SJSA1 (cell line): ENCODE measurements at regions not wholly inside any gene's neighbourhood (a gene's known extent, or its start where the extent isn't known, plus 50 kb on each side); places are given as distances from the start of the nearest gene placed in this dataset.

Source experiments
- DNase-seq, 2 experiments: peaks; one replicate each; pipeline ENCODE4 v3.0.0-alpha.2; 2015 to 2020; ENCODE audit warnings: low spot score in 2 of 2, low read depth in 1 of 2
- H3K27ac ChIP-seq: fragments of 250-450 bp; sonication (Bioruptor Pico); 2 replicates; pipeline ENCODE4 v1.5.1; 2020; ENCODE audit warnings: mild to moderate bottlenecking, moderate library complexity
- H3K27me3 ChIP-seq: fragments of 250-450 bp; sonication (Bioruptor Pico); replicated peaks from 2 replicates; pipeline ENCODE4 v1.5.1; 2020; ENCODE audit warnings: mild to moderate bottlenecking, moderate library complexity
- H3K36me3 ChIP-seq: fragments of 250-450 bp; sonication (Bioruptor Pico); 2 replicates; pipeline ENCODE4 v1.5.1; 2020; ENCODE audit warnings: mild to moderate bottlenecking
- H3K4me1 ChIP-seq: fragments of 250-450 bp; sonication (Bioruptor Pico); replicated peaks from 2 replicates; pipeline ENCODE4 v1.6.1; 2021; ENCODE audit warnings: mild to moderate bottlenecking
- H3K4me3 ChIP-seq: fragments of 250-450 bp; sonication (Bioruptor Pico); 2 replicates; pipeline ENCODE4 v1.5.1; 2020; ENCODE audit warnings: mild to moderate bottlenecking
- H3K9me3 ChIP-seq: fragments of 250-450 bp; sonication (Bioruptor Pico); replicated peaks from 2 replicates; pipeline ENCODE4 v1.5.1; 2020; ENCODE audit warnings: mild to moderate bottlenecking

GRCh38 chr10:129029051-129029450, 438.0 kb upstream of the MGMT start:
- Histone ChIP-seq H3K4me1 (no peaks in the 10 kb centered on the region), H3K27ac (no peak overlapping the region), H3K9me3 (peaks cover 13% of the 10 kb centered on the region), H3K36me3 (no peaks in the 10 kb centered on the region), H3K27me3 (no peaks in the 10 kb centered on the region), H3K4me3 (no peak overlapping the region)
- DNase-seq, result no peak

GRCh38 chr10:129029851-129030602, 437.0 kb upstream of the MGMT start:
- H3K27ac ChIP-seq, result no peak overlapping the region
- no peak overlapping the region for H3K4me3 ChIP-seq
- no peaks in the 10 kb centered on the region for H3K27me3 ChIP-seq
- DNase-seq, result no peak
- H3K4me1 ChIP-seq, result no peaks in the 10 kb centered on the region
- H3K9me3 ChIP-seq, result peaks cover 13% of the 10 kb centered on the region
- H3K36me3 ChIP-seq, result no peaks in the 10 kb centered on the region

- H3K27me3 ChIP-seq, result no peaks in the 10 kb centered on the region
- H3K27ac ChIP-seq, result no peak overlapping the region
- H3K4me3 ChIP-seq, result no peak overlapping the region
- H3K9me3 ChIP-seq, result peaks cover 14% of the 10 kb centered on the region
- H3K4me1 ChIP-seq, result no peaks in the 10 kb centered on the region
- H3K36me3 ChIP-seq, result no peaks in the 10 kb centered on the region
- no peak for DNase-seq
These were observed 436.5 kb upstream of the MGMT start for GRCh38 chr10:129030603-129030895.

- DNase-seq, result no peak
- Histone ChIP-seq H3K27ac (no peak overlapping the region), H3K9me3 (peaks cover 14% of the 10 kb centered on the region), H3K4me3 (no peak overlapping the region), H3K27me3 (no peaks in the 10 kb centered on the region), H3K4me1 (no peaks in the 10 kb centered on the region), H3K36me3 (no peaks in the 10 kb centered on the region)
These were observed 435.8 kb upstream of the MGMT start for GRCh38 chr10:129030996-129031843.

- H3K36me3 ChIP-seq, result no peaks in the 10 kb centered on the region
- H3K9me3 ChIP-seq, result peaks cover 14% of the 10 kb centered on the region
- no peak overlapping the region for H3K4me3 ChIP-seq
- no peak for DNase-seq
- H3K4me1 ChIP-seq, result no peaks in the 10 kb centered on the region
- no peaks in the 10 kb centered on the region for H3K27me3 ChIP-seq
- H3K27ac ChIP-seq, result no peak overlapping the region
These were observed 435.2 kb upstream of the MGMT start for GRCh38 chr10:129031844-129032150.

- no peak for DNase-seq
- no peaks in the 10 kb centered on the region for H3K27me3 ChIP-seq
- H3K36me3 ChIP-seq, result no peaks in the 10 kb centered on the region
- no peak overlapping the region for H3K27ac ChIP-seq
- H3K4me3 ChIP-seq, result no peak overlapping the region
- peaks cover 14% of the 10 kb centered on the region for H3K9me3 ChIP-seq
- H3K4me1 ChIP-seq, result no peaks in the 10 kb centered on the region
These were observed 434.4 kb upstream of the MGMT start for GRCh38 chr10:129032372-129033313.

- no peak overlapping the region for H3K27ac ChIP-seq
- H3K4me1 ChIP-seq, result no peaks in the 10 kb centered on the region
- H3K27me3 ChIP-seq, result no peaks in the 10 kb centered on the region
- no peaks in the 10 kb centered on the region for H3K36me3 ChIP-seq
- no peak for DNase-seq
- H3K9me3 ChIP-seq, result peaks cover 9% of the 10 kb centered on the region
- H3K4me3 ChIP-seq, result no peak overlapping the region
These were observed 433.7 kb upstream of the MGMT start for GRCh38 chr10:129033340-129033739.

GRCh38 chr10:129033790-129034272, 433.2 kb upstream of the MGMT start:
- no peak for DNase-seq
- H3K27ac ChIP-seq, result no peak overlapping the region
- no peaks in the 10 kb centered on the region for H3K36me3 ChIP-seq
- no peaks in the 10 kb centered on the region for H3K27me3 ChIP-seq
- no peak overlapping the region for H3K4me3 ChIP-seq
- H3K9me3 ChIP-seq, result peaks cover 9% of the 10 kb centered on the region
- no peaks in the 10 kb centered on the region for H3K4me1 ChIP-seq

- no peaks in the 10 kb centered on the region for H3K27me3 ChIP-seq
These were observed 431.8 kb upstream of the MGMT start for GRCh38 chr10:129035052-129035827.

GRCh38 chr10:129038522-129038921, 428.5 kb upstream of the MGMT start:
- H3K27ac ChIP-seq, result no peak overlapping the region
- H3K27me3 ChIP-seq, result no peaks in the 10 kb centered on the region
- no peak overlapping the region for H3K4me3 ChIP-seq
- H3K36me3 ChIP-seq, result no peaks in the 10 kb centered on the region
- DNase-seq, result no peak
- peaks cover 7% of the 10 kb centered on the region; the same call in 1 of the 2 replicates for H3K9me3 ChIP-seq
- H3K4me1 ChIP-seq, result no peaks in the 10 kb centered on the region

More at GRCh38 chr10:129035052-129035827, 431.8 kb upstream of the MGMT start:
- Histone ChIP-seq H3K4me3 (no peak overlapping the region), H3K9me3 (peaks cover 9% of the 10 kb centered on the region), H3K4me1 (no peaks in the 10 kb centered on the region), H3K27ac (no peak overlapping the region), H3K36me3 (no peaks in the 10 kb centered on the region)
- DNase-seq, result no peak

GRCh38 chr10:129039406-129040370, 427.4 kb upstream of the MGMT start:
- Histone ChIP-seq H3K9me3 (peaks cover 7% of the 10 kb centered on the region; the same call in 1 of the 2 replicates), H3K36me3 (no peaks in the 10 kb centered on the region), H3K4me3 (no peak overlapping the region), H3K27ac (no peak overlapping the region), H3K27me3 (no peaks in the 10 kb centered on the region), H3K4me1 (no peaks in the 10 kb centered on the region)
- DNase-seq, result no peak

GRCh38 chr10:129040377-129040776, 426.7 kb upstream of the MGMT start:
- Histone ChIP-seq H3K36me3 (no peaks in the 10 kb centered on the region), H3K4me1 (no peaks in the 10 kb centered on the region), H3K27me3 (no peaks in the 10 kb centered on the region), H3K9me3 (peaks cover 7% of the 10 kb centered on the region; the same call in 1 of the 2 replicates), H3K27ac (no peak overlapping the region), H3K4me3 (no peak overlapping the region)
- DNase-seq, result no peak
